ENCODE measurements at regions not wholly inside any gene's neighbourhood (a gene's known extent, or its start where the extent isn't known, plus 50 kb on each side); places are given as distances from the start of the nearest gene placed in this dataset.

- no peak for TF ChIP-seq CTCF (IDR thresholded peaks at IDR 0.05; ENCODE audit: borderline replicate concordance, extremely low read depth, low read length, poor library complexity, severe bottlenecking)
- TF ChIP-seq EZH2 (IDR thresholded peaks at IDR 0.05; ENCODE audit: borderline replicate concordance, low read depth, low read length, severe bottlenecking): no peak
Observed at GRCh38 chr13:70235565-70235964, 127.3 kb upstream of the KLHL1 start.

Measured in DND-41 (cell line).